ENCODE measurements at regions not wholly inside any gene's neighbourhood (a gene's known extent, or its start where the extent isn't known, plus 50 kb on each side); places are given as distances from the start of the nearest gene placed in this dataset.
"Not testable (repeated sequence)": the region's sequence is repeated elsewhere in the genome, so short reads cannot be mapped to it uniquely, and the experiment has no call there.

DNA sequence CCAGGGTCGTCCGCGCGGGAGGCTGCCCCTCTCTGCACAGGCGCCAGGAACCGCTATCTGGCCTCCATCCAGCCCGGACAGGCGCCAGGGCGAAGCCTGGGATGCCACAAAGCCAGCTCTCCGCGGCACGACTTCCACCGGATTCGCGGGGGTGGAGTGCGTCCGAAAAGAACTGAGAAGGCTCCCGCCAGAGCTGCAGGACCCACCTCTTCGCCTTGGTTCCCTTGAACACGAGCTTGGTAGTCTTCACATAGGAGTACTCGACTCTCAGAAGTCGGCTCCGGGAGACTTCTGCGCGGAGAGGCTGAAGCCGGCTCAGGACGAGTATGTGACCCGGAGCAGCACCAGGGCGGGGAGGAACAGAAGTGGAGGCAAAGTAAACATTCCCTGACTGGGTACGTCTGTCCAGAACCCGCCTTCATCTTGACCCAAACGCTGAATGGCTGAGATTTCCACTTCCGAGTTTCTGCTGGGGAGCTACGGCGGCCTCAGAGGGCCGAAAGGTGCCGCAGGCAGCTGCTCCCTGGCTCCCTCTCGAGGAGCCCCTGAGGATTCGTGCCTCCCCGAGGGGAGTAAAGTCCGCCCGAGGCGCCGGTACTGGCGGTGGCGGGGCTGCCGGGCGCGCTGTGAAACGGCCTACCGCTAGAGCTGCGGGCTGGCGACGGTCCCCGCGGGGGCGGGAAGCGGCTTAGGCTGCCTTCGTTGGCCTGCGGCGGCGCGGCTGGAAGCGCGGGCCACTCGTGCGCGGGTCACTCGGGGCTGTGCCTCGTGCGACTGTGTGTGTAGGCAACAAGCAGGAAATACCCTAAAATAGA, 2654.9 kb upstream of the DEFB115 start:
- H3K4me1 ChIP-seq; H3K36me3 ChIP-seq; H3K9me3 ChIP-seq; intact Hi-C loops (cut with DNase I); H3K27me3 ChIP-seq (ENCODE audit: low read depth): not testable (repeated sequence)
- TF ChIP-seq, protein P1, sequence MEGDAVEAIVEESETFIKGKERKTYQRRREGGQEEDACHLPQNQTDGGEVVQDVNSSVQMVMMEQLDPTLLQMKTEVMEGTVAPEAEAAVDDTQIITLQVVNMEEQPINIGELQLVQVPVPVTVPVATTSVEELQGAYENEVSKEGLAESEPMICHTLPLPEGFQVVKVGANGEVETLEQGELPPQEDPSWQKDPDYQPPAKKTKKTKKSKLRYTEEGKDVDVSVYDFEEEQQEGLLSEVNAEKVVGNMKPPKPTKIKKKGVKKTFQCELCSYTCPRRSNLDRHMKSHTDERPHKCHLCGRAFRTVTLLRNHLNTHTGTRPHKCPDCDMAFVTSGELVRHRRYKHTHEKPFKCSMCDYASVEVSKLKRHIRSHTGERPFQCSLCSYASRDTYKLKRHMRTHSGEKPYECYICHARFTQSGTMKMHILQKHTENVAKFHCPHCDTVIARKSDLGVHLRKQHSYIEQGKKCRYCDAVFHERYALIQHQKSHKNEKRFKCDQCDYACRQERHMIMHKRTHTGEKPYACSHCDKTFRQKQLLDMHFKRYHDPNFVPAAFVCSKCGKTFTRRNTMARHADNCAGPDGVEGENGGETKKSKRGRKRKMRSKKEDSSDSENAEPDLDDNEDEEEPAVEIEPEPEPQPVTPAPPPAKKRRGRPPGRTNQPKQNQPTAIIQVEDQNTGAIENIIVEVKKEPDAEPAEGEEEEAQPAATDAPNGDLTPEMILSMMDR (IDR thresholded peaks at IDR 0.05): peak; percentile 67
- DNase-seq: peak; percentile 85
- ATAC-seq: peak; percentile 100
- Histone ChIP-seq H3K27ac (peak overlapping the region; percentile 84), H3K4me3 (peak overlapping the region; percentile 71)

DNA sequence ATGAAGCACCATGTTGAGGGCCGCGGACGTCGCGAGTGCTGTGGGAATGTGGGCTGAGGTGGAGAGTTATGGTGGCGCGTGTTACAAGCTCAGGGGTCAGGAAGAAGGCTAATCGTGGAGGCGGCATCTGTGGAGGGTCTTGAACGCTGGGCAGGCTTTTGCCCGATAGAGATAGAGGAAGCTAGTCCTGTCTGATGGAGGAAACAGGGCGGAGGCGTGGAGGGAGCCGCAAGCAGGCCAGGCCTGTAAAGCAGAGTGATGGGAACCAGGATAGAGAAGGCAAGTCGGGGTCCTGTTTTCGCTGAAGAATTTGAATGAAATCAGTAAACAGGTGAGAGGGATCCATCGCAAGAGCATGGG, 2654.3 kb upstream of the DEFB115 start:
- H3K9me3 ChIP-seq; H3K4me1 ChIP-seq; H3K27me3 ChIP-seq (ENCODE audit: low read depth); H3K36me3 ChIP-seq; DNase-seq; intact Hi-C loops (cut with DNase I); ATAC-seq: not testable (repeated sequence)
- Histone ChIP-seq H3K4me3 (peak overlapping the region; percentile 71), H3K27ac (peak overlapping the region; percentile 84)

DNA sequence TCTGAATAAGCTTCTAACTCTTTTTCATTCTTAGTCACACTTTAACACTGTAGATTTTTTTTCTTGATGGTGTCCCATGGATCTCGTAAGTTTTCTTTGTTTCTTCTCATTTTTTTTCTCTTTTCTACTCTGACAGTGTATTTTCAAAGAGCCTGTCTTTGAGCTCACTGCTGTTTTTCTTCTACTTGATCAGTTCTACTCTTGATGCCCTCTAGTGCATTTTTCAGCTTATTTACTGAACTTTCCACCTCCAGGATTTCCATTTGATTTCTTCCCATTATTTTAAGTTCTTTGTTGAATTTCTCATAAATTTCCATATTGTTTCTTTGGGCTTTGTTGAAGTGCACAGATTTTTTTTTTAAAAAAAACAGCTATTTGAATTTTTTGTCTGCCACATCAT, 2641.1 kb upstream of the DEFB115 start:
- Histone ChIP-seq H3K27me3 (ENCODE audit: low read depth) (no peaks in the 10 kb centered on the region), H3K27ac (no peak overlapping the region), H3K4me3 (no peak overlapping the region), H3K4me1 (no peaks in the 10 kb centered on the region), H3K9me3 (peaks cover 21% of the 10 kb centered on the region), H3K36me3 (no peaks in the 10 kb centered on the region)
- DNase-seq (no peak), ATAC-seq (no peak)
- intact Hi-C loops (cut with DNase I): no loop called here
- TF ChIP-seq, protein P1 (IDR thresholded peaks at IDR 0.05): no peak

DNA sequence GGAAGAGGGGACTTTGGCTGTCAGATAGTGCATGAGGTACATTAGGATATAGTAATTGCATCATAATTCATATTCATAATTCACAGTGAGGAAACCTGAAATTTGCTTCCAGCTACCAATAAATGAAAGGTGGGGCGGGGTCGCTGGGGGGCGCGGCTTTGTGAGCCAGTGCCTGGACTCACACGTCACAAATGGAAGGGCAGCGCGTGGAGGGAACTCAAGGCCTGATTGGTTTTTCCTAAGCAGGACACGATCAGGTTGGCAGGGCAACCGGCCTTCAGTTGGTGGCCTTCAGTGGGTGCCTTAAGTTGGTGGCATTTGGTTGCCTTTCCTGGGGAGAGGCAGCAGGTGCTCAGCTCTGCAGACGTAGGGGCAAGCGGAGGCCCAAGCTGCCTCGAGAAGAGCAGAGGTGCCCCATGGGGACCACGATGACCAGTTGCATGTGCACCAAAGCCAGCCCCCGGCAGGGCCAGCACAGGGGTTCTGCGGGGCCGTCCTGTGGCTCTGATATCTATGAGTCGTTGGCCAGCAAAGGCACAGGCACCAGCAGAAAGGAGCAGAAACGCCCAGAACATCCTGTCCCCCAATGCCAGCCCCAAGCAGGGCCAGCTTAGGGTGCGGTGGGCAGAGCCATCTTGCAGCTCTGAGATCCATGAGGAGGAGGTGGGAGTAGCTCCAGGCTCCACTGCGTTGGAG, 2637.4 kb upstream of the DEFB115 start:
- intact Hi-C loops (cut with DNase I); H3K27me3 ChIP-seq (ENCODE audit: low read depth); H3K36me3 ChIP-seq; H3K4me3 ChIP-seq; ATAC-seq; H3K27ac ChIP-seq; H3K4me1 ChIP-seq: not testable (repeated sequence)
- peaks cover 18% of the 10 kb centered on the region for H3K9me3 ChIP-seq
- peak; percentile 40 for DNase-seq

DNA sequence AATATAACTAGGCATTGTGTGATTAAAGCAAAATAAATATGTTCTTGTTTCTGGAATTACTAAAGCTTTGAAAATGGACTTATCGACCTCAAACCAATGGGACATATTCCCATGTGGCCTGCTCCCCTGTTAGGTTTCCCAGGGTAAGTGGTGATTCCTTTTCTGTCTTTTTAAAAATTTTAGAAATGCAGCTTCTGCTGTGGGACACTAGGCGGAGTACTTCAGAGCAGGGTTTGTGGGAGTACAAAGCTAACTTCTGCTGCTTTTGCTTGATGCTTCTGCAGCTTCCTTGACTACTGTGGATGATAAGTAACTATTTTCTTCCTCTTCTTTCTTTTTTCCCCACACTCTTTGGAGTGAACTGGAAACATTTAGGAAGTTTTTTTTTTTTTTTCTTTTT, 2632.4 kb upstream of the DEFB115 start:
- intact Hi-C loops (cut with DNase I): not testable (repeated sequence)

DNA sequence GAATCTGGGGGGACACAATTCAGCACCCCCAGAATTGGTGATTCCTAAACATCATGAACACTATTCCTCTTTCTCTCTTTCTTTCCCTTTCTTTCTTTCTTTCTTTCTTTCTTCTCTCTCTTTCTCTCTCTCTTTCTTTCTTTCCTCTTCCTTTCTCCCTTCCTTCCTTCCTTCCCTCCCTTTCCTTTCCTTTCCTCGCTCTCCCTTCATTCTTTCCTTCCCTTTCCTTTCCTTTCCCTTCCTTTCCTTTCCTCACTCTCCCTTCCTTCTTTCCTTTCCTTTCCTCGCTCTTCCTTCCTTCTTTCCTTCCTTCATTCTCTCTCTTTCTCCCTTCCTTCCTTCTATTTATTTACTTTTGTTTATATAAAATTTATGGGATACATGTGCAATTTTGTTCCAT, 2616.6 kb upstream of the DEFB115 start:
- H3K27ac ChIP-seq; H3K9me3 ChIP-seq; ATAC-seq; H3K4me3 ChIP-seq; intact Hi-C loops (cut with DNase I); H3K27me3 ChIP-seq (ENCODE audit: low read depth); H3K4me1 ChIP-seq; DNase-seq; H3K36me3 ChIP-seq: not testable (repeated sequence)

More for the DNA sequence above, 2632.4 kb upstream of the DEFB115 start:
- not testable (repeated sequence) for H3K27ac ChIP-seq; H3K9me3 ChIP-seq; H3K4me1 ChIP-seq; DNase-seq; H3K4me3 ChIP-seq; H3K36me3 ChIP-seq; ATAC-seq; H3K27me3 ChIP-seq (ENCODE audit: low read depth)

All from lower lobe of right lung (tissue), 2 donors.